B cell (primary cell): ENCODE measurements at regions not wholly inside any gene's neighbourhood (a gene's known extent, or its start where the extent isn't known, plus 50 kb on each side); places are given as distances from the start of the nearest gene placed in this dataset.
"Not testable (repeated sequence)": the region's sequence is repeated elsewhere in the genome, so short reads cannot be mapped to it uniquely, and the experiment has no call there.

Source experiments
- CTCF ChIP-seq: fragments of 200-600 bp; IDR thresholded peaks from one replicate; pipeline ENCODE4 v1.8.0; 2022; ENCODE audit warnings: antibody characterized with exemption, mild to moderate bottlenecking
- EZH2 ChIP-seq: IDR thresholded peaks from 2 replicates; pipeline ENCODE4 v1.6.1; 2012; ENCODE audit warnings: borderline replicate concordance, low read depth, mild to moderate bottlenecking, moderate library complexity, low read length; ENCODE audit not compliant: insufficient read depth, poor library complexity, severe bottlenecking

- not testable (repeated sequence) for TF ChIP-seq CTCF, EZH2
Measured at GRCh38 chr18:38639700-38640099, 1074.1 kb upstream of the CELF4 start.
